Left lung (tissue), 4 donors: ENCODE measurements at regions not wholly inside any gene's neighbourhood (a gene's known extent, or its start where the extent isn't known, plus 50 kb on each side); places are given as distances from the start of the nearest gene placed in this dataset.

Experiments
- ATAC-seq: fragments of 200-7000 bp; cut with Tn5 transposase; one replicate; pipeline ENCODE4 v1.9.1; 2020; ENCODE audit warnings: moderate library complexity
- DNase-seq, 4 donors: peaks; one replicate each; pipeline ENCODE4 v3.0.0-alpha.2; 2013 to 2020
- H3K27ac ChIP-seq, 2 donors: fragments of 200-600 bp; sonication (generic) in 1 of 2; one replicate each; pipeline versions ENCODE4 v1.5.0 to v1.8.0; 2020 to 2021
- H3K27me3 ChIP-seq, 2 donors: fragments of 200-600 bp; sonication (generic) in 1 of 2; one replicate each; pipeline versions ENCODE4 v1.5.0 to v1.8.0; 2020 to 2021
- H3K36me3 ChIP-seq, 2 donors: fragments of 200-600 bp; sonication (generic) in 1 of 2; one replicate each; pipeline versions ENCODE4 v1.5.0 to v1.8.0; 2020 to 2021
- H3K4me1 ChIP-seq, 2 donors: fragments of 200-600 bp; one replicate each; pipeline ENCODE4 v1.8.0; 2021
- H3K4me3 ChIP-seq, 2 donors: fragments of 200-600 bp; sonication (generic) in 1 of 2; one replicate each; pipeline versions ENCODE4 v1.5.0 to v1.8.0; 2020 to 2021; ENCODE audit warnings: mild to moderate bottlenecking in 1 of 2
- H3K9me3 ChIP-seq, 2 donors: fragments of 200-600 bp; sonication (generic) in 1 of 2; one replicate each; pipeline versions ENCODE4 v1.5.0 to v1.8.0; 2020 to 2021
- intact Hi-C, 2 donors: fragments of 100-400 bp; cut with DNase I; formaldehyde crosslinking; loops; one replicate each; pipeline versions ENCODE4 v1.11.2 to v1.14.2; 2022
- TF ChIP-seq, protein P1 (sequence below), 2 donors: fragments of 200-600 bp; sonication (generic) in 1 of 2; IDR thresholded peaks; one replicate each; pipeline versions ENCODE4 v1.5.0 to v1.8.0; 2021; ENCODE audit warnings: antibody characterized with exemption in 2 of 2
- donor health status: DM: no; HTN: yes; CAD: no.
- donor health status: DM: no; HTN: no; CAD: no.

DNA sequence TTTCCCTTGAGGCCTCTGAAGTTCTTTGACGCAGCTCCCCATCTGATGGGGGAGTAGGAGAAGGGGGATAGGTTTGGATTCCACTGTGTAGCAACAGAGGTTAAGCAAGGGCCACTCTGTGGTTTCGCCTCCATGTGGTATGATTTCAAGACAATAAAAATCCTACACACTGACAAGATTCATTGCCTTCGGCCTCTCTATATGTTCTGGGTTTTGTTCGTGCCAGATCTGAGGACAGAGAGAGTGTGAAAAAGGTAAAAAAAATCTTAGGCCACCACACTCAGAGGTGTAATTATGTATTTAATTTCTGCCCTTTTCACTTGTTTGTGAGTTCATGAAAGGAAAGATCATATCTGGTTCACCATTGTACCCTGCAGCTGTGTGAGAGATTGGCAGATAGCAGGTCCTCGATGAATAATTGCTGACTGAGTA, 715.2 kb upstream of the ZNF608 start:
- no peak for ATAC-seq
- H3K36me3 ChIP-seq = no peaks in the 10 kb centered on the region
- no peak overlapping the region for H3K27ac ChIP-seq
- TF ChIP-seq, protein P1, sequence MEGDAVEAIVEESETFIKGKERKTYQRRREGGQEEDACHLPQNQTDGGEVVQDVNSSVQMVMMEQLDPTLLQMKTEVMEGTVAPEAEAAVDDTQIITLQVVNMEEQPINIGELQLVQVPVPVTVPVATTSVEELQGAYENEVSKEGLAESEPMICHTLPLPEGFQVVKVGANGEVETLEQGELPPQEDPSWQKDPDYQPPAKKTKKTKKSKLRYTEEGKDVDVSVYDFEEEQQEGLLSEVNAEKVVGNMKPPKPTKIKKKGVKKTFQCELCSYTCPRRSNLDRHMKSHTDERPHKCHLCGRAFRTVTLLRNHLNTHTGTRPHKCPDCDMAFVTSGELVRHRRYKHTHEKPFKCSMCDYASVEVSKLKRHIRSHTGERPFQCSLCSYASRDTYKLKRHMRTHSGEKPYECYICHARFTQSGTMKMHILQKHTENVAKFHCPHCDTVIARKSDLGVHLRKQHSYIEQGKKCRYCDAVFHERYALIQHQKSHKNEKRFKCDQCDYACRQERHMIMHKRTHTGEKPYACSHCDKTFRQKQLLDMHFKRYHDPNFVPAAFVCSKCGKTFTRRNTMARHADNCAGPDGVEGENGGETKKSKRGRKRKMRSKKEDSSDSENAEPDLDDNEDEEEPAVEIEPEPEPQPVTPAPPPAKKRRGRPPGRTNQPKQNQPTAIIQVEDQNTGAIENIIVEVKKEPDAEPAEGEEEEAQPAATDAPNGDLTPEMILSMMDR (IDR thresholded peaks at IDR 0.05) = no peak
- intact Hi-C loops = no loop called here
- H3K9me3 ChIP-seq = peaks cover 0 to 8% of the 10 kb centered on the region in 2 donors
- no peaks in the 10 kb centered on the region for H3K4me1 ChIP-seq
- H3K4me3 ChIP-seq = no peak overlapping the region
- H3K27me3 ChIP-seq = no peaks in the 10 kb centered on the region
- DNase-seq = no peak

DNA sequence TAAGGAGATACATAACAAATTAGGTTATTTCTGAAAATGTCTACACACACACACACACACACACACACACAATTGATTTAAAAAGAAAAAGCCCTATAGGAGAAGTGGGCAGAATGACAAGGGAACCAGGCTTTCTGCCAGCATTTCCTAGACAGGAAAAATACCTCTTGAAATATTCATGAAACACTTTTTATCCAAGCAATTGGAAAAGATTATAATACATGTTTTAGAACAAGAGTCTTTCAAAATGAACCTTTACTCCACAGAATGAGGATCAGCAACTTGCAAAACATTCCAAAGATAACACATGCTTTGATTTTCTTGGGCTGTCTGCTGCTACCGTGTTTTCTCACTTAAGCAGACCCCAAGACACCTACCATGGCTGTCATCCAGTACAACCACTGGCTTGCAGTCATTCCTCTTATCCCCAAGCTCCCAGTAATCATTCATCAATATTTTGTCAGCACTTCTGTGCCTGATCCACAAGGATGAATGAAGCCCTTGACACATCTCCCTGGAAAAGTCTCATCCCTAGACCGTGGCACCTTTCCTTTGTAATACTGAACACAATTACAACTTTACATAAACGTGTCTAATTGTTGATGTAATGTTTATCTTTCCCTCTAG, 717.1 kb upstream of the ZNF608 start:
- ATAC-seq (no peak), DNase-seq (no peak)
- TF ChIP-seq, protein P1 (IDR thresholded peaks at IDR 0.05) = no peak

DNA sequence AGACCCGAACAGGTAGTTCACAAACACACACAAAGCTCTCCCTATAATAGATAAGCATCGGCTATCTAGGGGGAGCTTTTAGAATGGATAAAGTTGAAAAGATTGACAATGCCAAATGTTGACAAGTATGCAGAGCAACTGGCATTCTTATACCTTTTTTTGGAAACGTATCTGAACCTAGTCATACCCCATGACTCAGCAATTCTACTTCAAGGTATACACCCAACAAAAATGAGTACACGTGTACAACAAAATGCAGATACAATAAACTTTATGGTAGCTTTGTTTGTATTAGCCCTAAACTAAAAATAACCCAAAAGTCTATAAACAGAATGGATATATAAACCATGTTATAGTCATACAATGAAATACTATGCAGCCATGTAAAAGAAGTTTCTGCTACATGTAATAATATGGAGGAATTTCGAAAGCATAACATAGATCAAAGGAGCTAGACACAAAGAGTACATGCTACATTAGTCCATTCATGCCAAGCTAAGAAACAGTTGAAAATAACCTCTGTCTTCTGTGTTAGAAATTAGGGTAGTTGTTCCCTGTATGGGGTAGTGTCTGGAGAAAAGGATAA, 718.5 kb upstream of the ZNF608 start:
- Histone ChIP-seq H3K27me3 (no peaks in the 10 kb centered on the region), H3K9me3 (no peaks in the 10 kb centered on the region), H3K36me3 (no peaks in the 10 kb centered on the region), H3K27ac (no peak overlapping the region), H3K4me3 (no peak overlapping the region), H3K4me1 (no peaks in the 10 kb centered on the region)
- no peak for DNase-seq
- intact Hi-C loops = no loop called here
- ATAC-seq = no peak
- TF ChIP-seq, protein P1 (IDR thresholded peaks at IDR 0.05) = no peak

More for the DNA sequence above, 717.1 kb upstream of the ZNF608 start:
- H3K4me1 ChIP-seq = no peaks in the 10 kb centered on the region
- H3K9me3 ChIP-seq = no peaks in the 10 kb centered on the region
- no peaks in the 10 kb centered on the region for H3K36me3 ChIP-seq
- no peak overlapping the region for H3K27ac ChIP-seq
- no peaks in the 10 kb centered on the region for H3K27me3 ChIP-seq
- intact Hi-C loops = no loop called here
- H3K4me3 ChIP-seq = no peak overlapping the region

DNA sequence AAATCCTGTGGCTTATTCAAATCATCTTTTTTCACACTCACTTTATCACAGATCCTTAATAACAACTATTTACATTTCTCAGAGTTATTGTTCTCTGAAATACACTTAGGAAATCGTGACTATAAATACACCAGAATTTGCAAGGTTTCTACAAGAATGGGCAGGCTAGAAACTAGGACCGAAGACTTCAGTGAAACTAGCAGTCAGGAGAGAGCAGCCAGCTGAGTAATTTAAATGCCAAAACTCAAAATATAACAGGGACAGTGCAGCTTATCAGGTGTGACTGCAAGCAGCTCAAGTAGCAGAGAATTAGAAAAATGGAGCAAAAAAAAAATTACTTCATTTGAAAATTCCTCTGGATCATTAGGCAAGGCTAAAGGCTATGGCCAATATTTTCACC, 719.3 kb upstream of the ZNF608 start:
- Histone ChIP-seq H3K27me3 (no peaks in the 10 kb centered on the region), H3K9me3 (no peaks in the 10 kb centered on the region), H3K36me3 (no peaks in the 10 kb centered on the region), H3K27ac (no peak overlapping the region), H3K4me1 (no peaks in the 10 kb centered on the region), H3K4me3 (no peak overlapping the region)
- DNase-seq (no peak), ATAC-seq (no peak)
- TF ChIP-seq, protein P1 (IDR thresholded peaks at IDR 0.05) = no peak
- intact Hi-C loops = no loop called here

DNA sequence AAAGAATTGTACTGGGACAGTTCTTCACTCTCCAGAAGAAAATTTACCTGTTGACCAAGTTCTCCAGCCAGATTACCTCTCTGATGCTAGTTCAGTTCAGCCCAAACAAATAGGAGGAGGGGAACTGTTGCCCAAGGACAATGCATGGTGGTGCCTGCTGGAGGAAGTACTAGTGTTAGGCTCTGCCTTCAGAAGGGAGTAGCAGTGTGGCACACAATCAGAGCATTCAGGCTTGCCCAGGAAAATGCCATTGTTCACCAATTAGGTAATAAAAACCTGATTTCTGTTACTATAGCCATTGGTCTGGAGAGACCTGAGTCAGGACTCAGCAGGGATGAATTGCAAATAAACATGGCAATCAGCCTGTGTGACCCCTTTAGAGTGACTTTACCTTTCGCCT, 720.8 kb upstream of the ZNF608 start:
- ATAC-seq (no peak), DNase-seq (no peak)
- TF ChIP-seq, protein P1 (IDR thresholded peaks at IDR 0.05) = no peak

More for the DNA sequence above, 720.8 kb upstream of the ZNF608 start:
- intact Hi-C loops = no loop called here
- Histone ChIP-seq H3K36me3 (no peaks in the 10 kb centered on the region), H3K9me3 (no peaks in the 10 kb centered on the region), H3K4me3 (no peak overlapping the region), H3K27ac (no peak overlapping the region), H3K4me1 (no peaks in the 10 kb centered on the region), H3K27me3 (no peaks in the 10 kb centered on the region)
